ENCODE measurements at regions not wholly inside any gene's neighbourhood (a gene's known extent, or its start where the extent isn't known, plus 50 kb on each side); places are given as distances from the start of the nearest gene placed in this dataset.
A peak's percentile ranks its signal among the peaks of the same experiment; 100 is the strongest.

DNA sequence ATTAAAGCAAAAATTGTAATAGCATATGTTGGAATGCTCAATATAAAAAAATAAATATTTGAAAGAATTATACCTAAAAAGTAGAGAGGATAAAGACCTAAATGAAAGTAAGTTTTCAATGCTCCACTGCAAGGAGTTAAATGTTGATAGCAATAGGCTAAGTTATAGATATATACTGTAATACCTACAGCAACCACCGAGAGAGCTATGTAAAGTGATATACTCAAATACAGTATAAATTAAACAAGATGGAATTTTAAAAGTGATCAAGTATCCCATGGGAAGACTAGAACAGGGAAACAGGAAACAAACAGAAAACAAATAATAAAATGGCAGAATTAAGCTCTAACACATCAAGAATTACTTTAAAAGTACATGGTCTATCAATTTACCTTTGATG lies 73.9 kb downstream of the CASP3 start:
- DNase-seq = no peak

GRCh38 chr4:184574861-184575260 lies 74.4 kb downstream of the CASP3 start:
- H3K27ac ChIP-seq = no peak overlapping the region
- H3K9me3 ChIP-seq (replicated peaks) = no peaks in the 10 kb centered on the region
- no peak for DNase-seq
- no peaks in the 10 kb centered on the region for H3K27me3 ChIP-seq
- no peaks in the 10 kb centered on the region for H3K4me1 ChIP-seq
- H3K36me3 ChIP-seq = no peaks in the 10 kb centered on the region
- H3K4me3 ChIP-seq = no peak overlapping the region

More for the DNA sequence above, 73.9 kb downstream of the CASP3 start:
- no peak overlapping the region for H3K4me3 ChIP-seq
- no peaks in the 10 kb centered on the region for H3K9me3 ChIP-seq (replicated peaks)
- no peaks in the 10 kb centered on the region for H3K4me1 ChIP-seq
- H3K27ac ChIP-seq = no peak overlapping the region
- H3K36me3 ChIP-seq = no peaks in the 10 kb centered on the region
- H3K27me3 ChIP-seq = no peaks in the 10 kb centered on the region

DNA sequence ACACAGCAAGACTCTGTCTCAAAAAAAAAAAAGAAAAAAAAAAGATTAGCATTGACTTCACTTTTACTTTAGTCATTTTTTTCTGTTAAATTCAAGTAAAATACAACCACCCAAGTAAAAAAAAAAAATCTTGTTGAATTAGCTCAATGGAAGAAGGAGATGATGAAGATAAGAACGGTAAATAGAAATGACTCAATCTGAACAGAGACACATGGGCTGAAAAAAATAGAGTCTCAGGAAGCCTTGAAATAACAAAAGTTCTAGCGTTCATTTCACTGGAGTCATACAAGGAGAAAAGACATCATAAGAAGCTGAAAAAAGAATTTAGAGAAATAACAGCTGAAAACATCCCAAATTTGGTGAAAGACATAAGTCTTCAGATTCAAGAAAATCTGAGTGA lies 75.5 kb downstream of the CASP3 start:
- no peak for DNase-seq
- H3K27me3 ChIP-seq = no peaks in the 10 kb centered on the region
- H3K4me3 ChIP-seq = no peak overlapping the region
- H3K4me1 ChIP-seq = no peaks in the 10 kb centered on the region
- no peaks in the 10 kb centered on the region for H3K9me3 ChIP-seq (replicated peaks)
- no peak overlapping the region for H3K27ac ChIP-seq
- no peaks in the 10 kb centered on the region for H3K36me3 ChIP-seq

- no peaks in the 10 kb centered on the region for H3K9me3 ChIP-seq (replicated peaks)
- DNase-seq = no peak
- H3K36me3 ChIP-seq = no peaks in the 10 kb centered on the region
- H3K27ac ChIP-seq = no peak overlapping the region
- no peaks in the 10 kb centered on the region for H3K27me3 ChIP-seq
- no peaks in the 10 kb centered on the region for H3K4me1 ChIP-seq
- no peak overlapping the region for H3K4me3 ChIP-seq
These were observed 80.5 kb downstream of the CASP3 start for GRCh38 chr4:184568770-184569169.

- no peak for DNase-seq
- no peak overlapping the region for H3K27ac ChIP-seq
- H3K27me3 ChIP-seq = no peaks in the 10 kb centered on the region
- no peak overlapping the region for H3K4me3 ChIP-seq
- H3K36me3 ChIP-seq = no peaks in the 10 kb centered on the region
- no peaks in the 10 kb centered on the region for H3K9me3 ChIP-seq (replicated peaks)
- no peaks in the 10 kb centered on the region for H3K4me1 ChIP-seq
These were observed 85.6 kb downstream of the CASP3 start for GRCh38 chr4:184563621-184564020.

DNA sequence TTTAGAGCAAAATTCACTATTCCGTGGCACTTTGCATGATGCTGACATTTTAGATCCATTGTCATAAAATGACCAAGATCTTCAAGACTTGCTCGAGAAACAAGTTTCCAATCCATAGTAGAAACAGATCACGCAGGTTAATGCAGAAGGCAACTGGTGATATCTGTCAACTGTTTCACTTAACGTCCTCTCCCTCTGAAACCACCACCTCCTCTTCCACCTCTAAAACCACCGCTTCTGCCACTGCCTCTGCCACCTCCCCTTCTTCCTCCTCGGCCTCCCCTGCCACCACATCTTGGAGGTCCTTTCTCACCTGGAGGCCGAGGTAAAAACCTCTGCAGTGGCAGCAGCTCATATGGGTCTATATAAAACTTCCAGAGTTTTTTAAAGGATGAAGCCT lies 84.6 kb upstream of the IRF2 start:
- Histone ChIP-seq H3K36me3 (no peaks in the 10 kb centered on the region), H3K27ac (no peak overlapping the region), H3K4me1 (no peaks in the 10 kb centered on the region), H3K4me3 (no peak overlapping the region), H3K9me3 (replicated peaks) (no peaks in the 10 kb centered on the region), H3K27me3 (no peaks in the 10 kb centered on the region)
- DNase-seq = no peak

DNA sequence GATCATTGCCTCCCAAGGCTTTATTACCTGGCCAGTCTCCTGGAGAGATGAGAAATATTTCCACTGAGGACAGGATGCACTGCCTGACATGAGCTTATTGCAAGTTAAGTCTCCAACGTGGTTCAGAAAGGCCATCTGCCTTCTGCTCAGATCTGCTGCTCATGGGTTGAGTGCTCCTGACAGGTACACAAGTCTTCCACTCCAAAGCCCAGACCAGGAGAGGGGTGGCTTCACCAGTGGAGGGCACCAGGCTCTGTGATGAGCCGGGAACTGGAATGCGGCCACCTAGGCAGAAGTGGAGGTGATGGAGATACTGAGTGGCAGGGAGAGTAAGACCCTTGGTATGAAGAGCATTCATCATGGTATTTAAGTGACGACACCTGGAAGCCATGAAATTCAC lies 79.5 kb upstream of the IRF2 start:
- Histone ChIP-seq H3K9me3 (replicated peaks) (no peaks in the 10 kb centered on the region), H3K4me3 (no peak overlapping the region), H3K27me3 (no peaks in the 10 kb centered on the region), H3K4me1 (no peaks in the 10 kb centered on the region), H3K27ac (no peak overlapping the region), H3K36me3 (no peaks in the 10 kb centered on the region)
- DNase-seq = no peak

DNA sequence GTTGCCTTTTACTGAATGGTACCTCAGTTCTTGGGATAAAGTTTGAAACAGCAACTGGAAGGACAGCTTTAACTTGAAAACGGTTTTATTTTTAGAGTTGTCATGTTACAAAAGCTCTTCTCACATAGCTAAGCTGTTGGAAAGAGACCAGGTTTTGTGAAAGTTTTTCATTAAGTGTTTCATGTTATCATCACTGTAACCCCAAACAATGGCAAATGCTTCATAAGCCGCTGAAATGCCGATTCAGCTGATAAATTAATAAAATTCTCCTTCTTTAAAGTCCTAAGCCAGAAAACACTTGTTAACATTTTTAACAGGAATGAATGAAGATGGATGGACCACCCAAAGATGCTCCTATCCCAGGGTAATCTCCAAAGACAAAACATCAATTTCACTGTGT lies 76.1 kb upstream of the IRF2 start:
- Histone ChIP-seq H3K4me1 (no peaks in the 10 kb centered on the region), H3K27ac (no peak overlapping the region), H3K4me3 (no peak overlapping the region), H3K9me3 (replicated peaks) (no peaks in the 10 kb centered on the region), H3K27me3 (no peaks in the 10 kb centered on the region), H3K36me3 (no peaks in the 10 kb centered on the region)
- DNase-seq = no peak

DNA sequence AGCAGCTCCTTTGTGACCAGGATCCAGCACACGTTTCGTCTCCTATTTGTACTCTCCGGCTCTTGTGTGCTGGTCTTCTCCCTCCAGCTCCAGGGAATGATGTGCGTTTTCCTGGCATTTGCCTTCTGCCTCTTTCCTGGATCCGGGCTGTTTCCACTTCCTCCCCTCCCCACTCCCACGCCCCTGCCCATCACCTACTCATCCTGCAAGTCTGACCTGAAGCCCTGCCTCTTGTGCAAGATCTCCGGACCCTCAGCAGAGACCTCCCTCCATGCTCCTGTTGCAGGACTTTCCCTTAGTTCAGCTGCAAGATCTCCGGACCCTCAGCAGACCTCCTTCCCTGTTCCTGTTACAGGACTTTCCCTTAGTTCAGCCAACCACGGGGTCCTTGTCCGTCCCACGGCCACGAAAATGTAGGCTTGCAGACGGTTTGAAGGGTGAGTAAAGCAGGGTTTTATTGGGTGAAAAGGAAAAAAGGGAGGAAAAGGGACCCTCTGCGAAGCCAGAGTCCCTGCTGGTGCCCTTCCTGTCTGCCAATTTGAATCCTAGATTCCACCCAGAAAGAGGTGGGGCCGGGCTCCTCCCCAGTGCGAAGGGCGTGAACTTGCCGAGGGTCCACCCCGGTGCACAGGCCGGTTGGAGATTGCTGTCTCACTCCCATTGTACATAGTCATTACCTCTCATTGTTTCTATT lies 74.4 kb upstream of the IRF2 start:
- DNase-seq = no peak
- Histone ChIP-seq H3K27ac (no peak overlapping the region), H3K36me3 (no peaks in the 10 kb centered on the region), H3K4me1 (no peaks in the 10 kb centered on the region), H3K9me3 (replicated peaks) (no peaks in the 10 kb centered on the region), H3K27me3 (no peaks in the 10 kb centered on the region), H3K4me3 (no peak overlapping the region)

GRCh38 chr4:184548316-184548647 lies 73.9 kb upstream of the IRF2 start:
- no peaks in the 10 kb centered on the region for H3K4me1 ChIP-seq
- H3K36me3 ChIP-seq = no peaks in the 10 kb centered on the region
- no peaks in the 10 kb centered on the region for H3K9me3 ChIP-seq (replicated peaks)
- no peaks in the 10 kb centered on the region for H3K27me3 ChIP-seq
- H3K27ac ChIP-seq = no peak overlapping the region
- no peak for DNase-seq
- no peak overlapping the region for H3K4me3 ChIP-seq

DNA sequence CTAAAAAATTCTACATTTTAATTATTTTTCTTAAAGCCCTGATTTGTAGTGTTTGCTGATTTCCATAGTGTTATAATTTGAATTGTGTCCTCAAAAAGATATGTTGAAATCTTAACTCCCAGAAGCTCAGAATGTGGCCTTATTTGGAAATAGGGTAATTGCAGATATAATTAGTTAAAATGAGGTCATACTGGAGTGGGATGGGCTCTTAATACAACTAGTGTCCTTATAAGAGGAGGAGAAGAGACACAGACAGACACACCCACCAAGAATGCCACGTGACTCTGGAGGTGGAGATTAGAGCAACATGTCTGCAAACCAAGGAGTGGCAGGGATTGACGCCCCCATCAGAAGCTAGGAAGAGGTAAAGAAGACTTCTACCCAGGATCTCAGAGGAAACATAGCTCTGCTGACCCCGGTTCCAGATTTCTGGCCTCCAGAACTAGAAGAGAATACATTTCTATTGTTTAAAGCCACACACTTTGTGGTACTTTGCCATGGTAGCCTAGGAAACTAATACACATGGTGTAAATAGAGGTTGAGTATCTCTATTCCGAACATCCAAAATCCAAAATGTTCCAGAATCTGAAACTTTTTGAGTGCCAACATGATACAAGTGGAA lies 70.5 kb upstream of the IRF2 start:
- H3K27ac ChIP-seq = no peak overlapping the region
- H3K9me3 ChIP-seq (replicated peaks) = no peaks in the 10 kb centered on the region
- no peak overlapping the region for H3K4me3 ChIP-seq
- no peak for DNase-seq
- no peaks in the 10 kb centered on the region for H3K4me1 ChIP-seq
- no peaks in the 10 kb centered on the region for H3K36me3 ChIP-seq
- H3K27me3 ChIP-seq = no peaks in the 10 kb centered on the region

DNA sequence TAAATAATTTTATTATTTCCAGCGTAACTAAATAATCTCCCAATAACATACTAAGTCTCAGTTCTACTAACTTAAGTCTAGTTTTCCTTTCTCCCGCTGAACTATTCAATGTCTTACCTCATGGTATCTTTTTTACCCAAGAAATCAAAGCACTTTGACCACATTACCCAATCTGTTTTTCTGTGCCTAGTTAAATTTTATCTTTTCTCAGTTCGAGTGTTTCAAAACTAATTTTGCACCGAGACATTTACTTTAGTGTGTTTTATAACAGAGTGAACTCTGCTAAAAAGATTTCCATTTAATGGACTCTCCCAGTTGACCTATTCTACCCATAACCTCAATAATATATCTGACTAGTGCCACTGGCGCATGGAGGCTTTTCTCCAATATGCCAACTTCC lies 67.6 kb upstream of the IRF2 start:
- H3K36me3 ChIP-seq = no peaks in the 10 kb centered on the region
- H3K9me3 ChIP-seq (replicated peaks) = no peaks in the 10 kb centered on the region
- H3K27ac ChIP-seq = no peak overlapping the region
- no peak overlapping the region for H3K4me3 ChIP-seq
- DNase-seq = no peak
- H3K4me1 ChIP-seq = no peaks in the 10 kb centered on the region
- no peaks in the 10 kb centered on the region for H3K27me3 ChIP-seq

- H3K9me3 ChIP-seq (replicated peaks) = no peaks in the 10 kb centered on the region
These were observed 66.0 kb upstream of the IRF2 start for GRCh38 chr4:184540307-184540706.

GRCh38 chr4:184538023-184538599 lies 63.8 kb upstream of the IRF2 start:
- DNase-seq = peak; percentile 77 to 89
- Histone ChIP-seq H3K9me3 (replicated peaks) (no peaks in the 10 kb centered on the region), H3K27me3 (no peaks in the 10 kb centered on the region), H3K36me3 (no peaks in the 10 kb centered on the region), H3K4me1 (no peaks in the 10 kb centered on the region), H3K27ac (peak overlapping the region; percentile 11; the same call in 1 of the 2 replicates), H3K4me3 (peak overlapping the region; percentile 64)

More at GRCh38 chr4:184540307-184540706, 66.0 kb upstream of the IRF2 start:
- Histone ChIP-seq H3K4me1 (no peaks in the 10 kb centered on the region), H3K4me3 (no peak overlapping the region), H3K27me3 (no peaks in the 10 kb centered on the region), H3K36me3 (no peaks in the 10 kb centered on the region), H3K27ac (no peak overlapping the region)
- no peak for DNase-seq

DNA sequence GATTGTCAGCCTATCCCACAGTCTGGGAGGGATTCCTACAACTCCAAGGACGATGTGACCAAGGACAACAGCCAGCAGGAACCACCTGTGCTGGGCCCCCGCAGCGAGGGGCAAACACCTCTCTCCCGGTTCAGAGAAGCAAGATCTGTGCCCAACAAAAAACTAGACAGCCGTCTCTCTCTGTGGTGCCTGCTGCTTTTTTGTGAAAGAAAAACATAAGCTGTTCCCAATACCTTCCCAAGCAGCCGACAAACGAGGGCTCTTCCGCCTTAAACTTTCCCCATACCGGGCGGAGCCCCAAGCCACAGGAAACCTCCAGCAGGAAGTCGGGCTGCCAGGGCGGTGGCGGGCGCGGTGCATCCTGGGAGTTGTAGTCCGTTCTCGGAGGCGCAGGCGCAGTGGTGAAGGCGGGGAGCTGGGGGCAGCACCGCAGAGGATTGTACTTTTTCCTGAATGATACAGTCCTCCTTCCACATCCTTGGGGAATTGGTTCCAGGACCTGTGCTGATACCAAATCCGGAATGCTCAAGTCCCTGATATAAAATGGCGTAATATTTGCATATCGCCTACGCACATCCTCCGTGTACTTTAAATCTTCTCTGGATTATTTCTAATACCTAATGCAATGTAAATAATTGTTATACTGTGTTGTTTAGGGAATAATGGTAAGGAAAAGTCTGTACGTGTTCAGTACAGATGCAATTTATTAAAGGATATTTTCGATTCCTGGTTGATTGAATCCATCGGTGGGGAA lies 63.1 kb upstream of the IRF2 start:
- no peaks in the 10 kb centered on the region for H3K36me3 ChIP-seq
- H3K4me1 ChIP-seq = no peaks in the 10 kb centered on the region
- DNase-seq = peak; percentile 94
- H3K27ac ChIP-seq = peak overlapping the region; percentile 20; the same call in 1 of the 2 replicates
- no peaks in the 10 kb centered on the region for H3K27me3 ChIP-seq
- peak overlapping the region; percentile 64 for H3K4me3 ChIP-seq
- no peaks in the 10 kb centered on the region for H3K9me3 ChIP-seq (replicated peaks)
